Gastroesophageal sphincter (tissue), 3 donors: ENCODE measurements at regions not wholly inside any gene's neighbourhood (a gene's known extent, or its start where the extent isn't known, plus 50 kb on each side); places are given as distances from the start of the nearest gene placed in this dataset.

ENCODE experiments used
- CTCF ChIP-seq, 4 experiments: fragments of 200-600 bp in 2 of 4; fragments of 450-650 bp in 2 of 4; sonication (generic) in 1 of 4; IDR thresholded peaks; one replicate each; pipeline ENCODE4 v1.5.1; 2017 to 2019; ENCODE audit warnings: antibody characterized with exemption in 4 of 4, mild to moderate bottlenecking in 2 of 4, moderate library complexity in 2 of 4
- EP300 ChIP-seq: sonication (generic); formaldehyde crosslinking; IDR thresholded peaks from one replicate; pipeline ENCODE4 v1.6.1; 2017; ENCODE audit warnings: antibody characterized with exemption, mild to moderate bottlenecking

- TF ChIP-seq CTCF (IDR thresholded peaks at IDR 0.05) (no peak), EP300 (no peak)
Observed at GRCh38 chr3:75329476-75330097, 334.5 kb upstream of the FRG2C start.
